ENCODE measurements at regions not wholly inside any gene's neighbourhood (a gene's known extent, or its start where the extent isn't known, plus 50 kb on each side); places are given as distances from the start of the nearest gene placed in this dataset.

- POLR2A ChIA-PET, result no interaction called here
- H3K36me3 ChIP-seq (replicated peaks in 1 of 2; ENCODE audit: control insufficient read depth in 1 of 2, insufficient read depth in 2 of 2, low read length in 2 of 2), result no peaks in the 10 kb centered on the region
- H3K4me1 ChIP-seq (ENCODE audit: insufficient read depth, low read length), result no peaks in the 10 kb centered on the region
- CTCF ChIA-PET (ENCODE audit: low intra/inter-chr PET ratio, low total read pairs), result no interaction called here
- in situ Hi-C loops (cut with HindIII; ENCODE audit: extremely low pct_ligation_motif_present, low pct_unique_long_range_greater_than_20kb), result no loop called here
- no peak overlapping the region for H3K9ac ChIP-seq (ENCODE audit: insufficient read depth, low read depth, low read length)
- intact Hi-C loops (cut with micrococcal nuclease; ENCODE audit: unreplicated experiment), result no loop called here
- ATAC-seq (no peak), DNase-seq (ENCODE audit: low spot score) (no peak), FAIRE-seq (no peak)
- 2% methylated on average over 2 of the region's 2 CpGs for WGBS (ENCODE audit: low lambda C conversion rate)
- no TSS peak for BruUV-seq (replicated peaks)
- no peak overlapping the region for H3K27ac ChIP-seq (ENCODE audit: extremely low read length, insufficient read depth, low read length)
- H3K4me2 ChIP-seq (ENCODE audit: low read depth, low read length), result no peak overlapping the region
- H4K20me1 ChIP-seq (ENCODE audit: insufficient read depth, low read length), result no peaks in the 10 kb centered on the region
- no peak overlapping the region for H2AFZ ChIP-seq (ENCODE audit: low read length)
- H3K9me3 ChIP-seq (ENCODE audit: low read length), result peaks cover 20% of the 10 kb centered on the region; the same call in 1 of the 2 replicates
- no peaks in the 10 kb centered on the region for H3K79me2 ChIP-seq (ENCODE audit: insufficient read depth, low read length)
- H3K4me3 ChIP-seq (replicated peaks in 1 of 3; ENCODE audit: insufficient read depth in 1 of 3, low read depth in 2 of 3, low read length in 3 of 3), result no peak overlapping the region
- no peaks in the 10 kb centered on the region for H3K27me3 ChIP-seq (ENCODE audit: control insufficient read depth in 1 of 2, insufficient read depth in 2 of 2, low read length in 2 of 2)
- no peak for TF ChIP-seq ZNF646 (CRISPR knock-in tag; IDR thresholded peaks at IDR 0.05)
- TF ChIP-seq HNF1B (CRISPR knock-in tag; IDR thresholded peaks at IDR 0.05), result no peak
- no peak for TF ChIP-seq TEF (CRISPR knock-in tag; IDR thresholded peaks at IDR 0.05)
- no peak for TF ChIP-seq HNRNPH1 (optimal IDR thresholded peaks at IDR 0.05; ENCODE audit: low read depth, low read length)
- TF ChIP-seq ZSCAN29 (CRISPR knock-in tag; conservative IDR thresholded peaks at IDR 0.05), result no peak
- TF ChIP-seq SP1 (IDR thresholded peaks at IDR 0.05), result no peak
- TF ChIP-seq SP1 (CRISPR knock-in tag; IDR thresholded peaks at IDR 0.05), result no peak
- TF ChIP-seq, protein P1, sequence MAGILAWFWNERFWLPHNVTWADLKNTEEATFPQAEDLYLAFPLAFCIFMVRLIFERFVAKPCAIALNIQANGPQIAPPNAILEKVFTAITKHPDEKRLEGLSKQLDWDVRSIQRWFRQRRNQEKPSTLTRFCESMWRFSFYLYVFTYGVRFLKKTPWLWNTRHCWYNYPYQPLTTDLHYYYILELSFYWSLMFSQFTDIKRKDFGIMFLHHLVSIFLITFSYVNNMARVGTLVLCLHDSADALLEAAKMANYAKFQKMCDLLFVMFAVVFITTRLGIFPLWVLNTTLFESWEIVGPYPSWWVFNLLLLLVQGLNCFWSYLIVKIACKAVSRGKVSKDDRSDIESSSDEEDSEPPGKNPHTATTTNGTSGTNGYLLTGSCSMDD (CRISPR knock-in tag; IDR thresholded peaks at IDR 0.05), result no peak
- no peak for TF ChIP-seq ZNF562 (CRISPR knock-in tag; IDR thresholded peaks at IDR 0.05; ENCODE audit: borderline replicate concordance)
- no peak for TF ChIP-seq PHB2 (IDR thresholded peaks at IDR 0.05; ENCODE audit: partially characterized antibody)
- TF ChIP-seq ZNF619 (CRISPR knock-in tag; IDR thresholded peaks at IDR 0.05), result no peak
- no peak for TF ChIP-seq DPF2 (CRISPR knock-in tag; IDR thresholded peaks at IDR 0.05; ENCODE audit: borderline replicate concordance, low read depth)
These were observed 617.6 kb upstream of the EEF2KMT start for GRCh38 chr16:5715155-5715554.

Data from HepG2 (cell line).